HG03460 (cell line): ENCODE measurements at regions not wholly inside any gene's neighbourhood (a gene's known extent, or its start where the extent isn't known, plus 50 kb on each side); places are given as distances from the start of the nearest gene placed in this dataset.

ENCODE experiments used
- ATAC-seq: cut with Tn5 transposase; IDR thresholded peaks from one replicate; pipeline ENCODE4 v1.9.1; 2021; ENCODE audit not compliant: unreplicated experiment

DNA sequence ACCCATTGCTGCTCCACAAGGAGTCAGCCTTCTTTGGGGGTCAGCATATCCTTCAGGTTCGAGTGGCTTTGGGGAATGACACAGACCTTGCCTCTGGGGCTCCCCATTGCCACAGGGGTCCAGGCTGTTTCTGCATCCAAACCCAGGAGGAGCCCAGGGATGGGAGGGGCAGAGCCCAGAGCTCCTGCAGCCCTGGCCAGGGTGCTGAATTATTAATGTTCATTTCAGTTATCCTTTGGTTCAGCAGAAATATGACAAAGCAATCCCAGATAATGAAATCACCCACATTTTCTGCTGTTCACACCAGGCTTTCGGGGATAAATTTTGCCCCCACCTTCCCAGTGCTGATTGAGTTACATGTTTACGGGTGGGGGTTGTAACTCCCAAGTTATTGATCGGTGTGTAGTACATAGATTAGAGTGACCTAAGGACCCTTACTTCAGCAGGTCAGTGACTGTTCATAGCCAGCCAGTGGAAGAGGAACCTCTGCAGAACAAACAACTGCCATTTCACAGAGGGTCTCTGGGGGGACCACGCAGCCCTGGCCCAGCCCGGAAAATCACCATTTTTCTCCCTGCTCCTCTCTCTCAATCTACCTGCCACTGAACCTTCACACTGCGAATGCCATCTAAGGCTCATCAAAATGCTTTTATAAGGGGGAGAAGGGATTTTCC, 240.3 kb upstream of the N4BP1 start:
- ATAC-seq, result no peak

DNA sequence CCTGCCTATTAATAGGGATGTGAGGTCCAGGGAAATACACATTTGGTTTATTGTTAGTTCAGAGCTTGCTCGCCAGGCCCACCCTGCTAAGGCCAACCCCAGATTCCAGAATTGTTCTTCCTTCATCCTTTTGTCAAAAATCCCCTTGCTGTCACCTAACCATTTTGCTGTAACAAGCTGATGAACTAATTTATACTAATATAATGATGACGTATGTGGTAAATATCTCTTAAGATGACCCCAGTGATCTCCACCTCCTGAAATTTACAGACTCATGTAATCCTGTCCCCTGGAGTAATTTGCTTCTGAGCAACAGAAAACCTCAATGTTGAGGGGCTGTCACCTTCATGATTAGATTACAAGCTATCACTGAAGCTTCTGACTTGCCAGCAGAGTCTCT, 236.3 kb upstream of the N4BP1 start:
- ATAC-seq, result no peak

DNA sequence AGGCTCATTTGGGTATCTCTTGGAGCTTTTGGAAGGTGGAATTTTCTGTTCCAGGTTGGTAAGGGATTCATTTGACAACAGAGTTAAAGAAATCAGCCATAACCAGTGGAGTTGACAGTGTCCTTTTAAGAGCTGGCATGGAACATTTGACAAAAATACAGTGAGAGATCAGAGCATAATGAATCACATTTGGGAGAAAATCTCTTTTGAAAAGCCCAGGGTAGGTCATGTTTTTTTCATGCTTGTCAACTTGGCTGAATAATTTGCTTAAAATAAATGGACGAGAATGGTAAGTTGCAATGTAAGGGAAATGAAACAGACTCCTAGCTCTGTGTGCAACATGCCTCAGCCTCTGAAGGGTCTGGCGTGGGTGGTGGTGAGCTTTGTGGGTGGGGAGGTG, 235.3 kb upstream of the N4BP1 start:
- ATAC-seq, result no peak

DNA sequence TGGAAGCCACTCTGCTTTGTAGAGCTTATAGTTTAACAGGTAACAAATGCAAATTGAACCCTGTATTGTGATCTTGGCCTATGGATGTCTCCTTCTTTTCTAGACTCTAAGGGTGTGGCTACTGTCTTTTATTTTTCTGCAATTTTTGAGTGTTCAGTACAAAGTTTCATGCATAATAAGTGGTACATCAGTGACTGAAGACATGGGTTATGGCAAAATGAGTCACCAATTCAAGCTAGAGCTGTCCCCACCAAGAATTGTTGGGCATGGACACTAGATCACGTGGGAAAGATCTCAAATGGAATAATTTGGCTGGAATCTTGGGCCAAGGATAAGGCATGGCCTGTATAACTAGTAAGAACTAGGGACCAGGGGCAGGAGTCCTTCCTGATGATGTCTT, 228.4 kb upstream of the N4BP1 start:
- ATAC-seq, result no peak

DNA sequence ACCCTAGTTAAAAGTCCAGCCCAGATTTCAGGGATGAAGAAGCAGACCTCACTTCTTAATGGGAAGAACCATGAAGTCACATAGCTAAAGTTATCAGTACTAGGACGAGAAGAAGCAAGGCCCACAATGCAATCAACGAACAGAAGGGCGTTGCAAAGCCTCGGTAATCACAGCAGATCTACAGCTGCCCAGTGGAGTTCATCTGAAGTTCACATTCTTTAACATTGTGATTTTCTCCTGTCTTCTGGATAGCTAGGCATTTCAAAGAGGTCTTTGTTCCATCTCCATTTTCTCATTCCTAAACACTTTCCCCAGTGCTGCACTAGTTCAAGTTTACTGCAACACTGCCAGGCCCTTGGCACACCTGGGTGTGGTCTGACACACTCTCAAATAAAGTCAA, 226.7 kb upstream of the N4BP1 start:
- no peak for ATAC-seq

DNA sequence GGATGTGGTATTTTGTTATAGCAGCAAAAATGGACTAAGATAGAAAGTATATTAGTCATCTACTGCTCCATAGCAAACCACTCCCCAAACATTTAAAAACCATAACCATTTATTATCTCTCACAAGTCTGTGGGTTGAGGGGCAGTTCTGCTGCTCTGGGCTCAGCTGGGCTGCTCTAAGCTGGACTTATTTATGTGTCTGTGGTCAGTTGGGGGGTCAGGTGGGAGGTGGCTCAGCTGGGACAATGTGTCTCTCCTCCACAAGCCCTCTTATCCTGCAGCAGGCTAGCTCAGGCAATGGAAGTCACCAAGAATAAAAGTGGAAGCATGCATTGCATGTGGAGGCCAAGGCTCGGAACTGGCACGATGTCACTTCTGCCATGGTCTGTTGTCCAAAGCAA, 226.1 kb upstream of the N4BP1 start:
- no peak for ATAC-seq

DNA sequence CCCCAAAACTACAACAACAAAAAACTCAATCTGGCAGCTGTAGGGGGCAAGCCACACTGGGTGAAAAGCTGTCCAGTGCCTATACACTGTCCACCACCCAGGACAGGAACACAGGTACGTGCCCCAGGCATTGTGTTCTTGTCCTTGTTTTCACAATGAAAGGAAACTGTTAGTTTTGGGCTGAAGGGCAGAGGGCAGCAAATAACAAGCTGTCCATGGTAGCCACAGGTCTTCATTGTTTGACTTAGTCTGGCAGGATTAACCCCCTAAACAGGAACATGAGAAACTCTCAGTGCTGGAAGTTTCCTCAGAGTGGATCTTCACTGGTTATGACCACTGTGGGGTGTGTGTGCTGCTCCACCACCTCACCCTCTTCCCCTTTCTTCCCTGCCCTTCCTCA, 224.6 kb upstream of the N4BP1 start:
- ATAC-seq, result no peak

DNA sequence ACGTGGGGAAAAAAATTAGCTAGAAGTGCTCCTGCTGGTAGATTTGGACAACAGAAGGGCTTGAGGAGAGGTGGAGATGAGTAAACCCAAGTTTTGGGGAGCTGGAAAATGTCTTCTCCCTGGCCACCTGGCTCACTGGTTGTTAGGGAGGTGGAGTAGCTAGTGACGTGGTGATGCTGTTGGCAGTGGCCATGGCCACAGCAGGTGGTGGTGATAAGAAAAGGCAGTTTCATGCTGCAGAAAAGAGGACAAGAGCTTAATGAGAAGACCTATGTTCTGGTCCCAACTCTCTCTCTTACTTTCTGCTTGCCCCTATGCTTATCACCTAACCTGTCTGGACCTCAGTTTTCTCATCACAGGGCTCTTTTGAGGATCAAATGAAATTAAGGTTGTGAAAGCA, 223.5 kb upstream of the N4BP1 start:
- no peak for ATAC-seq

DNA sequence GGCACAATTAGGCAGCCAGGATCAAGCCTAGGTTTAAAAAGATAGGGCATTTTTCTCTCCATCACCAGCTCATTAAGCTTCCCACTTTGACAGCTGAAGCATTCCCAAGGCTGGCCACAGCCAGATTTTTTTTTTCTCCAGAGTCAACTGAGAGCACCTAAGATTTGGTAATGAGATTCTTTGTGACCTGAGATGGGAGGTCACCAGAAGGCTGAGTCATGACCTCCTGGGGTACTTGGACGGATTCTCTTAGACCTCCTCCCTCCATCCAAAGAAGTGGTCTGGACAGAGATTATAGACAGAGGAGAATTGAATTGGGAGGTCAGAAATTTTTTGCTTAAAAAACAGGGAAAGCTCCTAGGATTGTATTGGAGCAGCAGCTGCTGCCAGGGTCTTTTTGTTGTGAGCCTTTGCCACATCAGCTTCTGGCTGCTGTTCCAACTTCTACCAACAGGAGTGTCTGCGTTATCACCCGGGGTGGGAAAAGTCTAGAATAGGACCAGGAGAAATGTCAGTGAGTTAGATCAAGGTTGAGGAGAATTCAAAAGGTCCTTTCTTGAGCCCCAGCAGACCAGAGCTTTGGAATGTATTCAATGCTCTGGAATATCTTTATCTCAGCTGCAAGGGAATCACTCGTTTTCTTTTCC, 221.2 kb upstream of the N4BP1 start:
- ATAC-seq, result no peak

DNA sequence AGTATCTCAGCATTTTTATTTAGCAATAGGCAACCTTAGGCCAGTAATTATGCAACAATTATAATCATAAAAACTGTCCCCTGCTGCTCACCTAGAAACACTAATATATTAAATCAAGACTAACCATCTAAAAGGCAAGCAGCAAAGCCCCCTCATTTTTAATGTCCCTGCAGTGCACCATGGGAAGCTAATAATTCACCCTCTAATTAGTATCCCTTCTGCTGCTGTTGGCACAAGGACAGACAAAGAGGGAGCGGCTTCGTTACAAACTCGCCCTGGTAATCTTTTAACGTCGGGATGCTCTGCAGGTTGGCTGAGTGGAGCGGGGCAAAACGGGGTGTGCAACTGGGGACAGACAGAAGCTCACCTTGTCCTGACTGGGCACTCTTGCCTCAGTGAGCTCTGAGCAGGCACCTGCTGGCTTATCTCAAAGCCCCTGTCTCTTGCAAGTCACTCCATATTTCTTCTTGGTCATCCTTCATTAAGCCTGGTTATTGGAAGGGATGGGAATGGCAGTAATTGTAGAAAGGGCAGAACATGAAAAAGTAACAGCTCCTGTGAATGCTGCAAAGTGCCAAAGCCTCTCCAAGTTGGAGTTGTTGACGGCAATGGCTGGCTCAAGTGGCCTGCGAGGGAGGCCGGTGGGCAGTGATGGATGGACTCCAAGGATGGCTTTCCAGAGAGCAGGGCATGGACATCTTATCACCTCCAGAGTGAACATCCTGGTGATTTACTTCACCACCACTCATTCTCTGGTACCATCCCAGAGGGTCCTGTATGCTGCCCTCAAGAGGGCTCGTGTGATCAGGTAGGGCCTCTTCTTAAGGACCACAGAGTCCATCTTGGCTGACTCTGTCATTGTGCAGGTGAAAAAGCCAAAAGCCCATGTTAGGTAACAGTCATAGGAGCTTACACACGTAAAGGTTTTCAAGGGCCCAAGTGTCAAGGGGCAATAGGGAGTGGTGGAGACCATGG, 219.6 kb upstream of the N4BP1 start:
- no peak for ATAC-seq

DNA sequence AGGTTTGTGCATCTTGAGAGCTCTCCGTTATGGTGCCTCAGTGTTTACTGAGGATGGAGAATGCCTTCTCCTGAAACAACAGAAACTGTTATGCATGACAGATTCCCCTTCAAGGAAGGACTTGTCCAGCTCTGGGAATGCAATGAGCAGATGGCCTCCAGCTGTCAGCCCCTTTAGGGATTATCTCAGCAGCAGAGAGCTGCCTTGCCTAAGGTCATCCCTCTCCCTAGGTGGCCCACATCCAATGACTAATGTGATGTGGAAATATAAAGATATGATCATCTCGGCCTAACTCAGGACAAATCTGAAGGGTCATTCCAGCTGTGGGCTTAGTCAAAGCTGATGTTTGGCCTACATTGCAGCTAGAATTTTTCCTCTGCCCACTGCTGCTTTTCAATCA, 214.3 kb upstream of the N4BP1 start:
- no peak for ATAC-seq

DNA sequence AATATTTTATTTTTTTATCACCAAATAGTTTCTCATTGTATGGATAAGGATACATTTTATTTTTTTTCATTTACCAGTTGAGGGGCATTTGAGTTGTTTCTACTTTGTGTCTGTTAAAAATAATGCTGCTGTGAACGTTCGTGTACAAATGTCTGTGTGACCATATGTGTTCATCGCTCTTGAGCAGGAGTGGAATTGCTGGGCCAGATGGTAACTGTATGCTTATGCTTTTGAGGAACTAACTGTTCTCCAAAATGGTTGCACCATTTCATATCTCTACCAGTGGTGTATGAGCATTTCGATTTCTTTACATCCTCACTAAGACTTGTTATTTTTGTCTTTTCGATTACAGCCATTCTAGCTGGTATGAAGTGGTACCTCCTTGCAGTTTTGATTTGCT, 212.5 kb upstream of the N4BP1 start:
- ATAC-seq, result no peak

DNA sequence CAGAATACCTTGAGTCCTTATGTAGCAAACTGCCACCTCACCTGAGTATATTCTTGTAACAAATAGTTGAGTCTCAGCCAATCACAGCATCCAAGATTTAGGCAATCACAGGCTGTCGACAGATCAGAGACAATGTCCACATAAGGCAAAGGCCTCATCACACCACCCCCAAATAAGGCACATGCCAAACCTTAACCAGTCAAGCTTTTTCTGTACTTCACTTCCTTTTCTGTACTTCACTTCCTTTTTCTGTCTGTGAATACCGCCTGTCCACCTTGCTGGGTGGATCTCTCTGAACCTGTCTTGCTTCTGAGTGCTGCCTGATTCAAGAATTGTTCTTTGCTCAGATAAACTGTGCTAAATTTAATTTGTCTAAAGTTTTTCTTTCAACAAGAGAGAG, 210.4 kb upstream of the N4BP1 start:
- ATAC-seq, result no peak

DNA sequence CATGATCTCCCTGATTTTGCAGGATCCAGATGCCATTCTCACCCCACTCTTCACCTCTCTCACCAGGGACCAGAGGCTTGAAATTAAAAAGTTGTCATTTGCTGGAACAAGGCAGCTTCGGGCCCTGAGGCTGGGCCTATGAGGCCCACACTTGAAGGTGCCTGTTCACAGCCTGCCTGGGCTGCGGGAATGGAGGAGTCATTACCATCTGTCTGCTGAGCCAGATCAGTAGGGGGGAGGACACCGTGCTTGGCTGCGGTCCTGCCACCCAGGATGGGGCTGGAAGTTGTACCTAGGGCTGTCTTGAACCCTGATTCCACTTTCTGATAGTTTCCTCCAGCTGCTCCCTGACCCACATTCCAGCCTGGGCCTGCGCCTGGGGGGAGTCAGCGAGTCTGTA, 208.3 kb upstream of the N4BP1 start:
- no peak for ATAC-seq

DNA sequence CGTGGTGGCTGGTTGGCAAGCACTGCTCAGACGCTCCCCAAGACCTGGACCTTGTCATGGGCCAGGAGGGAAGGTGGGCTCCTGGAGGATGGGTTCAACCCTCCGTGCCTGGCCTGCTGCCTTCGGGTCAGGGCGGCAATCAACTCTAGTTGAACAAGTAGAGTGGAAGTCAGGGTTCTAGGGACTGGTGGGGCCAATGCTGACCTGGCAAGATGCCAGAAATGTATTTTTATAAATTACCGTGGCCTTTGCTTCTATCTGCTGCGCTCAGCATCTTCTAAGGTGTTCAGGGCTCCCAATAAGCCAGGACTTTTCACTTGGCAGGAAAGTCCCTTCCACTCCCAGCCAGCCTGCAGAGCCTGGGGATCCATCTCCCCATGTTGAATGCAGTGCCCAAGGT, 207.1 kb upstream of the N4BP1 start:
- ATAC-seq, result no peak

DNA sequence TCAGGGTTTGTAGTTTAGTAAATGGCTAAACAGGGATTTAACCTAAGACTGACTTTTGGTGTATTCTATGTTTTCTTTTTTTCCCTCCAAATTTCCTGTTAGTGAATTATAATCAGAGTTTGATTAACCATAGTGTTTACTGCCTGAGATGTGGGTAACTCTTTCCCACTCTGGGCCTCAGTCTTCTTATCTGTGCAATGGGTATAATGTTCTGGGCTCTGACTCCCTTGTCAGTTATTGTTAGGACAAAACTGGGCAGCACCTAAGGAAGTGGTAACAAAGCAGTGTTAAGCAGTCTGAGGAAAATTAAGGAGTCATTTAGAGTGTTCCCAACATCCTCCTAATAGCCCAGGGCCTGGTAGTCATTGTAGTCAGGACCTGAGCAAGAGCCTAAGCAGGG, 206.4 kb upstream of the N4BP1 start:
- no peak for ATAC-seq

DNA sequence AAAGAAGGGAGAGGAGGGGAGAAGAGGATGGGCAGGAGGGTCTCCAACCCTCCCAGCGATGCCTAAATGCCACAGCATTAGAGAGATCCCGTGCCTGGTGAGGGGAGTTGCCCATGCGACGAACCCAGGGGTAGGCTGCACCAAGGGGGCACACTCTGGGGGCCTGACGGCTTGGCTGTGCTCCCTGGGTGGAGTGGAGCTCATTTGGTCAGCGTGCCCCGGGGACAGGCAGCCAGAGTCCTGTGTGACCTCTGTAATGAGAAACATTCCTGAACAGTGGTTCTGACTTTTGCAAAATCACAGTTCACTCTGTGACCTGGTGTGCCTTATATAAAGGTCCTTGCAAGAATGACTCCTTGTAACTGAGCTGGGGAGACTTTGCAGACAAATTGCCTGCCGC, 205.0 kb upstream of the N4BP1 start:
- no peak for ATAC-seq

DNA sequence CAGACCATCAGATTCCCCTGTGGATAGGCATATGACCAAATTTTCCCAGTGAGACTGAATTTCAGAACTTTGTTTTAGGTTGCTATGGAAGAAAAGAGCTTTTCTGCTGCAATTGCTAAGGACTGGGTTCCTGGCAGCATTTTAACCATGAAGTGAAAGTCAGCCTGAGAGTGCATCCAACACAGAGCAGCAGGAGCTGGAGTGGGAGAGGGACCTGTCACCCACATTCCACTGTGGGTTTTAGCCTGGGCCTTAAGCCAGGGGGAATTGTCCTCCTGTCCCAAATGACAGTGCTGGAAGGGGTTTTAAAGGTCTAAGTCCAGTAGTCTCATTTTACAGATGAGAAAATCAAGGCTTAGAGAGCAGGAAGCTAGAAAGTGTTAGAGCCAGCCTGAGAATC, 203.5 kb upstream of the N4BP1 start:
- no peak for ATAC-seq

DNA sequence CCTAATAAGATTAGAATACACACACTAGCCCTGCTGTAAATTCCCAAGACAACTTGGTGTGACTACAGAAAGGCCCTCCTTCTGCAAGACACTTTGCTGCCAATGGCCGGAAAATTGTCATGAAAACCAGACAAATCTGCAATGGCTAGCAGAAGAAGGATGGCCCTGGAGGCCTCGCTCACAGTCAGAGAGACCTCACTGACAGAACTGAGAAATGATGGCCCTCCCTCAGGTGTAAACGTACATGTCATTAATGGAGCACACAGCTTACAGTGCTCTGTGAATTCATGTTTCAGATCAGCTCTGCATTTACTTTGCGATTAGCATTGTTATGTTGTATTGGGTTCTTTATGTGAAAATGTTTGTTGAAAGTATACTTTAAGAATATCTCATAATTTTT, 202.9 kb upstream of the N4BP1 start:
- ATAC-seq, result no peak

DNA sequence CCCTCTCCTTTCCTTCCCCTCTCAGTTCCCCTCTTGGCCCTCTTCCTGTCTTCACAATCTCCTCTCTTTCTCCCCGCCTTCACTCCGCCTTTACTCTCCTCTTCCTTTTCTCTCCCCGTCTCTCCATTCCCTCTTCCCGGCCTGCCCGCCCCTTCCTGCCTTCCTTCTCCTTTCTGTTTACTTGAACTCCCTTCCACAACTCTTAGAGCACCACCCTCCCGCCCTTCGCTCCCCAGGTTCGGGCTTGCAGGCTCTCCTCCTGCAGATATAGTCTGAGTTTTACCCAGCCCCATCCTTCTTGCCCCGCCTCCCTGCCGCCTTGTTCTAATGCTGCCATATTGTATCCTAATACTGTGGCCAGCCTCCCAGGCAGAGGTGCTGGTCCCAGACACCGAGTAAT, 201.5 kb upstream of the N4BP1 start:
- no peak for ATAC-seq

DNA sequence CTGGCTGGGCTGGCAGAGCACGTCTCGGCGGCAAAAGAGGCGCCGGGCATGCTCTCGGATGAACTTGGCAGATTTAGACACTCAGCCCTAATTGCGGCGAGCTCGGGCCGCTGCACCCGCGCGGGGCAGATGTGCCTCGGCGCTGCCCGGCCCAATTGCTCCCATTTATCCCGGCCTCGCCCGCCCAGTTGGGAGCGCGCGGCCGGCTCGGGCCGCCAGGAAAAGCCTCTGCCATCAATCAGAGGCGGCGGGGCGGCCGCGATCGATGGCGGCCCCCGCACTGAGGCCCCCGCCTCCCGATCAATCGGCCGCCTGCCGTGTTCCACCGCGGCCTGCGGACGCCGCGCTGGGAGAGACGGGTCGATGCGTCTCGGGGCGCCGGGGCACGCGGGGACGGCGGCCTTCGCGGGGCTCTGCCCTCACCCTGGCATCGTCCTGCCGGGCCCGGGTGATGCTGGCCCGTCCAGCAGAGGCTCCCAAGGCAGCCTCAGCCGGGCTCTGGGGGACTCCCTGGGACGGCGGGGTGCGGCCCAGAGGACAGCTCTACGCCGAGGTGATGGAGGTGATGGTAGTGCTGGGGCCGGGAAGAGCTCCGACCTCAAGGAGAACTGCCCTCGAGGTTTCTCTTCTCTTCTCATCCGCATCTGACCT, 200.9 kb upstream of the N4BP1 start:
- no peak for ATAC-seq

DNA sequence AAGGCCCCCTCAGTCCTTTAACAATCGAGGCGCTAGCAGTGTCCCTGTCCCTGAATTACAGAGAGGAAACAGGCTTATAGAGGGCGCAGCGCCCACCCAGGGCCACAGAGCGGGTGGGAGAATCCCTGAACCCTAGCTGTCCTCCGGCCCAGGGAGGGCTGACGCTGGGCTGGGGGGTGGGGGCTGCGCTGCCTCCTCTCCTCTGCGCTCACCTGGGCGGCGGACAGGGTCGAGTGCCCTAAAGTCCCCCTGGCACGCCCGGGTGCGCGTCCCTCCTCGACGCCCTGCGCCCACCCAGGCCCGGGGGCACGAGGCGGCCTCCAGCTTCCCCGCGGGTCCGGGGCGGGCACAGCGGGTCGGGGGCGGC, 200.4 kb upstream of the N4BP1 start:
- no peak for ATAC-seq
